Liver (tissue), 8 donors: ENCODE measurements at regions not wholly inside any gene's neighbourhood (a gene's known extent, or its start where the extent isn't known, plus 50 kb on each side); places are given as distances from the start of the nearest gene placed in this dataset.

Source experiments
- DNase-seq: peaks from one replicate; pipeline ENCODE4 v3.0.0-alpha.2; 2017; ENCODE audit warnings: low spot score
- H3K27ac ChIP-seq, 2 donors: one replicate each; pipeline ENCODE4 v1.7.0; 2013; ENCODE audit warnings: inconsistent platforms in 2 of 2, low read length in 2 of 2, control low read depth in 1 of 2, low read depth in 1 of 2, mild to moderate bottlenecking in 1 of 2
- H3K27me3 ChIP-seq, 4 donors: one replicate each; pipeline versions ENCODE4 v1.6.1 to v1.7.0; 2013; ENCODE audit warnings: low read length in 3 of 4, inconsistent platforms in 1 of 4, mild to moderate bottlenecking in 1 of 4, moderate library complexity in 1 of 4; ENCODE audit not compliant: control insufficient read depth in 4 of 4, insufficient read depth in 4 of 4
- H3K36me3 ChIP-seq, 4 donors: one replicate each; pipeline versions ENCODE4 v1.6.1 to v1.7.0; 2013; ENCODE audit warnings: low read length in 3 of 4, mild to moderate bottlenecking in 3 of 4, low read depth in 1 of 4, moderate library complexity in 1 of 4; ENCODE audit not compliant: control insufficient read depth in 4 of 4, insufficient read depth in 3 of 4
- H3K4me1 ChIP-seq, 4 donors: one replicate each; pipeline versions ENCODE4 v1.6.1 to v1.7.0; 2013; ENCODE audit warnings: low read length in 3 of 4, mild to moderate bottlenecking in 3 of 4, moderate library complexity in 1 of 4; ENCODE audit not compliant: control insufficient read depth in 4 of 4, insufficient read depth in 4 of 4
- H3K4me3 ChIP-seq, 3 donors: one replicate each; pipeline versions ENCODE4 v1.6.1 to v1.7.0; 2013; ENCODE audit warnings: low read length in 3 of 3, control low read depth in 1 of 3, low read depth in 1 of 3, mild to moderate bottlenecking in 1 of 3
- H3K9ac ChIP-seq, 2 donors: one replicate each; pipeline ENCODE4 v1.7.0; 2013; ENCODE audit warnings: low read length in 2 of 2, mild to moderate bottlenecking in 2 of 2, moderate library complexity in 2 of 2, control low read depth in 1 of 2, low read depth in 1 of 2
- H3K9me3 ChIP-seq, 4 donors: one replicate each; pipeline versions ENCODE4 v1.6.1 to v1.7.0; 2013; ENCODE audit warnings: low read length in 3 of 4; ENCODE audit not compliant: control insufficient read depth in 4 of 4
- ATF3 ChIP-seq: IDR thresholded peaks from 2 replicates; pipeline ENCODE4 v1.6.1; 2016; ENCODE audit warnings: antibody characterized with exemption
- CTCF ChIP-seq: fragments of 150-350 bp; IDR thresholded peaks from 2 replicates; pipeline ENCODE4 v1.5.1; 2017; ENCODE audit warnings: improper control_type of control experiment, low read depth, low read length; ENCODE audit not compliant: missing input control
- FOXA1 ChIP-seq: IDR thresholded peaks from 2 replicates; pipeline ENCODE4 v1.6.1; 2016; ENCODE audit warnings: antibody characterized with exemption
- FOXA2 ChIP-seq: IDR thresholded peaks from 2 replicates; pipeline ENCODE4 v1.6.1; 2016; ENCODE audit warnings: antibody characterized with exemption
- GABPA ChIP-seq, 2 donors: IDR thresholded peaks in 1 of 2; conservative IDR thresholded peaks in 1 of 2; 2 replicates each; pipeline ENCODE4 v1.6.1; 2016; ENCODE audit warnings: antibody characterized with exemption in 2 of 2, mild to moderate bottlenecking in 1 of 2, moderate library complexity in 1 of 2
- HNF4A ChIP-seq, 2 donors: conservative IDR thresholded peaks; 2 replicates each; pipeline ENCODE4 v1.6.1; 2016; ENCODE audit warnings: antibody characterized with exemption in 2 of 2, mild to moderate bottlenecking in 2 of 2
- HNF4G ChIP-seq: IDR thresholded peaks from 2 replicates; pipeline ENCODE4 v1.6.1; 2016; ENCODE audit warnings: antibody characterized with exemption
- JUND ChIP-seq, 2 donors: IDR thresholded peaks; 2 replicates each; pipeline ENCODE4 v1.6.1; 2016; ENCODE audit warnings: antibody characterized with exemption in 2 of 2
- NR2F2 ChIP-seq: IDR thresholded peaks from 2 replicates; pipeline ENCODE4 v1.6.1; 2016; ENCODE audit warnings: antibody characterized with exemption
- RAD21 ChIP-seq, 2 donors: IDR thresholded peaks; 2 replicates each; pipeline ENCODE4 v1.6.1; 2016; ENCODE audit warnings: antibody characterized with exemption in 2 of 2, mild to moderate bottlenecking in 2 of 2
- REST ChIP-seq: IDR thresholded peaks from 2 replicates; pipeline ENCODE4 v1.6.1; 2016; ENCODE audit warnings: antibody characterized with exemption, mild to moderate bottlenecking
- RXRA ChIP-seq, 2 donors: IDR thresholded peaks; 2 replicates each; pipeline ENCODE4 v1.6.1; 2017 to 2018; ENCODE audit warnings: antibody characterized with exemption in 2 of 2, mild to moderate bottlenecking in 1 of 2
- SP1 ChIP-seq: IDR thresholded peaks from 2 replicates; pipeline ENCODE4 v1.6.1; 2018; ENCODE audit warnings: antibody characterized with exemption, mild to moderate bottlenecking
- TAF1 ChIP-seq: conservative IDR thresholded peaks from 2 replicates; pipeline ENCODE4 v1.6.1; 2016; ENCODE audit warnings: antibody characterized with exemption, mild to moderate bottlenecking
- YY1 ChIP-seq: IDR thresholded peaks from 2 replicates; pipeline ENCODE4 v1.6.1; 2016; ENCODE audit warnings: antibody characterized with exemption, mild to moderate bottlenecking
- ZBTB33 ChIP-seq: IDR thresholded peaks from 2 replicates; pipeline ENCODE4 v1.6.1; 2016; ENCODE audit warnings: antibody characterized with exemption
- WGBS: extraction: QIAGEN DNeasy Blood & Tissue Kit; methylation state at CpG from one replicate; pipeline ENCODE4 v1.1.7; 2013; 5-methylcytosine and 5-hydroxymethylcytosine counted together
- donor health status: healthy.
- donor health status: healthy.
- donor health status: healthy.
- donor health status: healthy.
- donor health status: healthy.

- no peak overlapping the region for H3K9ac ChIP-seq
- TF ChIP-seq FOXA1, result no peak
- no peak for TF ChIP-seq CTCF
- no peak for TF ChIP-seq FOXA2
- no peak for TF ChIP-seq JUND (IDR thresholded peaks at IDR 0.05)
- no peak for TF ChIP-seq ATF3
- no peak for TF ChIP-seq SP1
- no peak for TF ChIP-seq REST
- TF ChIP-seq TAF1, result no peak
- TF ChIP-seq HNF4G, result no peak
- TF ChIP-seq RXRA (IDR thresholded peaks at IDR 0.05), result no peak
- no peak for TF ChIP-seq ZBTB33
- no peak for TF ChIP-seq GABPA (IDR thresholded peaks at IDR 0.05 in 1 of 2, conservative IDR thresholded peaks at IDR 0.05 in 1 of 2)
- no peak for TF ChIP-seq YY1
- no peak for TF ChIP-seq NR2F2
- no peak for TF ChIP-seq RAD21 (IDR thresholded peaks at IDR 0.05)
- TF ChIP-seq HNF4A (conservative IDR thresholded peaks at IDR 0.05), result no peak
- H3K9me3 ChIP-seq, result peaks cover 0 to 3% (median 0%) of the 10 kb centered on the region in 4 donors
- no peak overlapping the region for H3K4me3 ChIP-seq
- H3K4me1 ChIP-seq, result no peaks in the 10 kb centered on the region
- DNase-seq, result no peak
- 74% methylated on average over 8 of the region's 8 CpGs for WGBS
- no peaks in the 10 kb centered on the region for H3K36me3 ChIP-seq
- peaks cover 0 to 4% (median 0%) of the 10 kb centered on the region in 4 donors for H3K27me3 ChIP-seq
- H3K27ac ChIP-seq, result no peak overlapping the region
Observed at GRCh38 chr16:8188841-8189240, 401.5 kb downstream of the TMEM114 start.

GRCh38 chr16:8187782-8188372 is 402.4 kb downstream of the TMEM114 start:
- WGBS, result 54% methylated on average over 5 of the region's 5 CpGs
- H3K36me3 ChIP-seq, result no peaks in the 10 kb centered on the region
- peaks cover 0 to 4% (median 0%) of the 10 kb centered on the region in 4 donors for H3K27me3 ChIP-seq

More at GRCh38 chr16:8187782-8188372, 402.4 kb downstream of the TMEM114 start:
- Histone ChIP-seq H3K9me3 (peaks cover 0 to 3% (median under 1%) of the 10 kb centered on the region in 4 donors), H3K4me1 (no peaks in the 10 kb centered on the region), H3K27ac (no peak overlapping the region), H3K9ac (no peak overlapping the region), H3K4me3 (no peak overlapping the region)
- TF ChIP-seq FOXA2 (no peak), CTCF (no peak), SP1 (no peak), TAF1 (no peak)
- no peak for DNase-seq
